Spinal cord (tissue), 9 donors: ENCODE measurements at regions not wholly inside any gene's neighbourhood (a gene's known extent, or its start where the extent isn't known, plus 50 kb on each side); places are given as distances from the start of the nearest gene placed in this dataset.

Experiments used
- DNase-seq, 6 donors: peaks; one replicate each; pipeline versions ENCODE4 v3.0.0 to v3.0.0-alpha.2; 2013 to 2015; ENCODE audit warnings: low spot score in 6 of 6, low read depth in 4 of 6
- H3K27ac ChIP-seq: one replicate; pipeline ENCODE4 v1.5.1; 2013; ENCODE audit warnings: low read depth, low read length, control low read depth
- H3K27me3 ChIP-seq: one replicate; pipeline ENCODE4 v1.6.1; 2013; ENCODE audit warnings: low read length; ENCODE audit not compliant: control insufficient read depth, insufficient read depth
- H3K36me3 ChIP-seq: one replicate; pipeline ENCODE4 v1.6.1; 2013; ENCODE audit warnings: low read length; ENCODE audit not compliant: control insufficient read depth, insufficient read depth
- H3K4me1 ChIP-seq: one replicate; pipeline ENCODE4 v1.6.1; 2013; ENCODE audit warnings: low read length; ENCODE audit not compliant: control insufficient read depth, insufficient read depth
- H3K4me3 ChIP-seq: one replicate; pipeline ENCODE4 v1.5.1; 2013; ENCODE audit warnings: low read depth, low read length, control low read depth
- H3K9me3 ChIP-seq: one replicate; pipeline ENCODE4 v1.6.1; 2013; ENCODE audit warnings: low read length; ENCODE audit not compliant: control insufficient read depth, insufficient read depth
- WGBS: methylation state at CpG from one replicate; pipeline ENCODE4 v1.1.5; 2013; ENCODE audit warnings: missing lambda C conversion rate; ENCODE audit not compliant: insufficient coverage; 5-methylcytosine and 5-hydroxymethylcytosine counted together
- donor health status: healthy.

DNA sequence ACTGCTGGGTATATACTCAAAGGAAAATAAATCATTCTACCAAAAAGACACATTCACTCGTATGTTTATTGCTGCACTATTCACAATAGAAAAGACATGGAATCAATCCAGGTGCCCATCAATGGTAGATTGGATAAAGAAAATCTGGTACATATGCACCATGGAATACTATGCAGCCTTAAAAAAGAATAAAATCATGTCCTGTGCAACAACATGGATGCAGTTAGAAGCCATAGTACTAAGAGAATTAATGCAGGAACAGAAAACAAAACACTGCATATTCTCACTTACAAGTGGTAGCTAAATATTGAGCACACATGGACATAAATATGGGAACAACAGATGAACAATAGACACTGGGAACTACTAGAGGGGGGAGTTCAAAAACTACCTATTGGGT lies 96.3 kb downstream of the FAM76B start:
- no peaks in the 10 kb centered on the region for H3K27me3 ChIP-seq
- H3K4me3 ChIP-seq = no peak overlapping the region
- no peaks in the 10 kb centered on the region for H3K9me3 ChIP-seq
- no peak for DNase-seq
- no peaks in the 10 kb centered on the region for H3K36me3 ChIP-seq
- WGBS = no CpG with 5 or more reads among the region's 1 CpG
- no peak overlapping the region for H3K27ac ChIP-seq
- H3K4me1 ChIP-seq = no peaks in the 10 kb centered on the region

DNA sequence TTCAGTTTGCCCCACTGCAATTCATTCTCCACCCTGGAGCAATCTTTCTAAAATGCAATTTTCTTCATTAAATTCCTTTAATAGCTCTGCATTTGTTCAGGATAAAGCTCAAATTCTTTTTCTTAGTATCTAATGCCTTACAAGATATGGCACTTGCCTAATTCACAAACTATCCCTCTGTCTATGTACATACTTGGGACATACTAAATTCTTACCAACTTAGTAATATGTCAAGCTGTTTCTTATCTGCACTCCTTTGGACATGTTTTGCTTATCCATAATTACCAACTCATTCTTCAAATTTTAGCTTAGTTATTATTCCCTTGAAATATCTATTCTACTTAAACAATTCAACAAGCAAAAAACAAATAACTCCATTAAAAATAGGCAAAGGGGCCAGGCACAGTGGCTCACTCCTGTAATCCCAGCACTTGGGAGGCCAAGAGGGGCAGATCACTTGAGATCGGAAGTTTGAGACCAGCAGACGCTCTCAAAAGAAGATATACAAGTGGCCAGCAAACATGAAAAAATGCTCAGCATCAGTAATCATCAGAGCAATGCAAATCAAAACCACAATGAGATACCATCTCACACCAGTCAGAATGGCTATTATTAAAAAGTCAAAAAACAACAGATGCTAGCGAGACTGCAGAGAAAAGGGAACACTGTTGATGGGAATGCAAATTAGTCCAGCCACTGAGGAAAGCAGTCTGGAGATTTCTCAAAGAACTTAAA lies 96.9 kb downstream of the FAM76B start:
- Histone ChIP-seq H3K4me3 (no peak overlapping the region), H3K36me3 (no peaks in the 10 kb centered on the region), H3K27me3 (no peaks in the 10 kb centered on the region), H3K27ac (no peak overlapping the region), H3K4me1 (no peaks in the 10 kb centered on the region), H3K9me3 (no peaks in the 10 kb centered on the region)
- DNase-seq = no peak
- 100% methylated on average over 2 of the region's 3 CpGs for WGBS

DNA sequence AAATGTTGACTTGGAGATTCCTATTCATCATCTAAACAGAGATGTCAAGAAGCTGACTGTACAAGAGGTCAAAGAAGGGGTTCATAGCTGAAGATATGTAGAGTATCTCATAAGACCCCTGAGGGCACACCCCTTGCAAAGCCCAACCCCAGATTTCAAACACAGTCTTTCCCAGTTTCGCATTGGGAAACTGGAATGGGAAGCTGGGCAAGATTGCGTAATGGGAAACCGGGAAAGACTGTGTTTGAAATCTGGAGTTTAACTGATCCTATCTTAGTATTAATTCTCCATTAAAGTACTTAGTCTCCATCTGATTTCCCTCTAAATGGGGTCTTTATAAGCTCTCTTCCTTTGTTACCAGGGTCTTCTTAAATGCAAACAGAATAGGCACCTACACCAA lies 99.5 kb downstream of the FAM76B start:
- no peak overlapping the region for H3K27ac ChIP-seq
- no peaks in the 10 kb centered on the region for H3K4me1 ChIP-seq
- H3K4me3 ChIP-seq = no peak overlapping the region
- no CpG with 5 or more reads among the region's 3 CpGs for WGBS
- no peak for DNase-seq
- no peaks in the 10 kb centered on the region for H3K27me3 ChIP-seq
- H3K36me3 ChIP-seq = no peaks in the 10 kb centered on the region
- H3K9me3 ChIP-seq = no peaks in the 10 kb centered on the region

DNA sequence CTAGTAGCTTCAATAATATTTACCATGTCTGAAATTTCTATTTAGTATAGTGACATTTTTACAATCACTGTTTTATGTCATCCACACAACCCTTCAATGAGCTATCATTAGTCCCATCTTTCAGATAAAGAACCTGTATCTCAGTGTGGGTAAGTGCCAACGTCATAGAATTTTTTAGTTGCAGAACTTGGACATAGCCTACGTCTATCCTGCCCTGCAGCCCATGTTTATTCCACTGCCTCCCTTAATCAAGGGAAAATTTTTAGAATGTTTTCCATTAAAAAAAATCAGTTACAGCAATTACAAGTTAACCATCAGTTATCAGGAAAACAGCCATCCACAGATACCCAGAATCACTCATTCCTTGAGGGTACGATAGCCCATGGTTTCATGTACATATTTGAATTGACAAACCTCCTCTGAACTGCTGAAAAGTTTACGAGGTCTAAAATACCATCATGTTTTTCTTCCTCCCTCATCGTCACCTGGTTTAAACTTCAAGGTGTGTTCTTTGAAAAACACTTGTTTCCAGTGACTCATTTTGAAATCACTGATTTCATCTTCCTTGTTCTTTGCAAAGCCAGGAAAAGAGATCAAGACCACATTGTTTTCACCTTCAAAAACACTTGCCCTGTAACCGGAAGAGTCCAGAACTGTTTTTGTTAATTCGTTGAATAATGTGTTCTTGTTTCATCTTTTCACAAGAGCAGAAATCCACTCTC lies 100.9 kb downstream of the FAM76B start:
- DNase-seq = no peak
- Histone ChIP-seq H3K9me3 (no peaks in the 10 kb centered on the region), H3K27ac (no peak overlapping the region), H3K4me1 (no peaks in the 10 kb centered on the region), H3K4me3 (no peak overlapping the region), H3K27me3 (no peaks in the 10 kb centered on the region), H3K36me3 (no peaks in the 10 kb centered on the region)
- 95% methylated on average over 4 of the region's 7 CpGs for WGBS

DNA sequence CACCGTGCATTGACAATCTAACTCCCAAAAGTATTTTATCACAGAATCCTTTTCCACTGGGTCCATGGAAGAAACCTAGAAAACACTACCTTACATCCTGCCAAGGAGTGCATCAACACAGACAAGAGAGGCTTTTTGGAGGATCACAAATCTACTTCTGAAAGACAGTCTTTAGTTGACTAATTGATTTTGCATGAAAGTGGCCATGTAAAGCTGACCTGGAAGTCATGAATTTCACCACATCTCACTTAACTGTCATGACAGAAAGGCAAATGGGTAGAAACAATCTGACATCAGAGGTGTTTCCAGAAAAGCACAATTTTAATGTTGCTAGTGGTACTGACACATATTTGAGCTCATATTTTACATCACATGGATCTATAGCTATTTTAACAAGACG lies 101.6 kb downstream of the FAM76B start:
- Histone ChIP-seq H3K4me3 (no peak overlapping the region), H3K9me3 (no peaks in the 10 kb centered on the region), H3K36me3 (no peaks in the 10 kb centered on the region), H3K27me3 (no peaks in the 10 kb centered on the region), H3K27ac (no peak overlapping the region), H3K4me1 (no peaks in the 10 kb centered on the region)
- no peak for DNase-seq
- WGBS = 100% methylated on average over 1 of the region's 2 CpGs

DNA sequence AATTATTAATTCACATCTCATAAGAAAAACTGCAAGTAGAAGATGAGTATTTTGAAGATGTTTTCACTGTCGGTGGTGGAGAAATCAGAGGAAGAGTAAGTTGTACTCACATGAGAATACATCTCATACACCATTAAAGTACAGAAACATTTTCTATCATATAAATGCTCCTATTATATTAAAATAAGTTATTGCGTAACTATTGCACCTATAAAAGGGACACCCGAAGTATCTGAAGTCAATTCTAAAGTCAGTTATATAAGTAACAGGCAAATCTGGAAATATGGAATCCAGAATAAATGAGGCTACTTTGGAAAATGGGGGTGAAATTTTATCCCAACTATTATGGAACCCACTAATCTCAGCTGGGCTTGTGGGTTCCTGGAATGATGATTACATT lies 103.3 kb downstream of the FAM76B start:
- H3K27ac ChIP-seq = no peak overlapping the region
- DNase-seq = no peak
- no peak overlapping the region for H3K4me3 ChIP-seq
- no peaks in the 10 kb centered on the region for H3K27me3 ChIP-seq
- H3K9me3 ChIP-seq = no peaks in the 10 kb centered on the region
- no peaks in the 10 kb centered on the region for H3K4me1 ChIP-seq
- H3K36me3 ChIP-seq = no peaks in the 10 kb centered on the region
- no CpG with 5 or more reads among the region's 3 CpGs for WGBS

DNA sequence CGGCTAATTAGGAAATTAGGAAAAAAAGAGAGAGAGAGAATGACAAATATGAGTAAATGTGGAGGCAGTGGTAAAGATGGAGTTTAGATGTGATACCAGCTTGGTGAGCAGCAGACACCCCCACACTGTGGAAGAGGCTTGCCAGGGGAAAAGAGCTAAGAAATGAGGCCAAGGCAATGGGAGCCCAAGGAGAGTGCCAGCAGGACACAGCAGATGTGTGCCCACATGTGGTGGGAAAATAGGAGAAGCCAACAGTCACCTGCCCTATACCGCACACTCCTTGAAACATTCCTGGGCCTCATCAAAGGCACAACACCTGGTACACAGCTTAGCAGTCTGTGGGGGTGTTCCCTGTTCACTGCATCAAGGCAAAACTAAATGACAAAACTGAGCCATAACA lies 104.9 kb downstream of the FAM76B start:
- Histone ChIP-seq H3K27ac (no peak overlapping the region), H3K36me3 (no peaks in the 10 kb centered on the region), H3K4me3 (no peak overlapping the region), H3K4me1 (no peaks in the 10 kb centered on the region), H3K27me3 (no peaks in the 10 kb centered on the region), H3K9me3 (no peaks in the 10 kb centered on the region)
- peak in 1 of 6 donors; percentile 55 for DNase-seq
- 100% methylated on average over 2 of the region's 2 CpGs for WGBS

DNA sequence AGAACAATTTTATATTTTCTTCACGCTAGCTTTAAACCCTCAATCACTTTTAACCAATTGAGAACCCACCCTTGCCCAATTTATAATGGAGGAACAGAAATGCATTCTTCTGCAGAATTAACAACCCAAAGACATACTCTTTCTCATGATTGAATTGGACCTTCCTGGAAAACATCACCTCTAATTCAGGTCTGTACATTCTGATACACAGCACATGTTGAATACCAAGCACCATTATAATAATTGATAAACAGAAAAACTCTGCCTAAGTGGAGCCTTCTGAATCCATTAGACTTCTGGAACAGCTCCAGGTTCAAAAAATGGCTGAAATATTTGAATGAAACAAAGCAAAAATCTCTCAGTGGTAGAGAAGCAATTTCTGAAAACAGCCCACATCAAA lies 105.4 kb downstream of the FAM76B start:
- Histone ChIP-seq H3K4me3 (no peak overlapping the region), H3K27me3 (no peaks in the 10 kb centered on the region), H3K27ac (no peak overlapping the region), H3K9me3 (no peaks in the 10 kb centered on the region), H3K4me1 (no peaks in the 10 kb centered on the region), H3K36me3 (no peaks in the 10 kb centered on the region)
- DNase-seq = peak in 1 of 6 donors; percentile 32
- WGBS = 100% methylated on average over 1 of the region's 1 CpG

DNA sequence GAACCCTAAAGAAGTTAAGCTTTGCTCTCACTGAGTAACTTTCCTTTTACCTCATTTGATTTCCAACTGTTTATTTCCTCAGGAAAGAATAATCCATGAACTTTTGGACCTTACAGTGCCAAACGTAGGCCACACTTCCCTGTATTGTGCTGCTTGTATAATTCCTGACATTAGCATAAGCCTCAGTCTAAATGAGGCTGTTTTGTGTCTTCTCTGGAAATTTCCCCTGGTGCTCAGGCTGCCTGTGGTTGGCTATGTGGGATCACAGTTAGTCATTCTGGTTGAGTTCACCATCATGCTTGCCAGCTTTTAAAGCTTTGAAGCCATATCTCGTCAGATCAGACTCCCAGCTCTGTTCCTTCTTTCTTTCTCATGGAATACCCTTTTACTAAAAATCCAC lies 107.0 kb downstream of the FAM76B start:
- no peak for DNase-seq
- WGBS = no CpG with 5 or more reads among the region's 2 CpGs
- Histone ChIP-seq H3K4me1 (no peaks in the 10 kb centered on the region), H3K27ac (no peak overlapping the region), H3K9me3 (no peaks in the 10 kb centered on the region), H3K27me3 (no peaks in the 10 kb centered on the region), H3K36me3 (no peaks in the 10 kb centered on the region), H3K4me3 (no peak overlapping the region)
